Testis (tissue), 2 donors: ENCODE measurements at regions not wholly inside any gene's neighbourhood (a gene's known extent, or its start where the extent isn't known, plus 50 kb on each side); places are given as distances from the start of the nearest gene placed in this dataset.

ENCODE experiments used
- DNase-seq: peaks from one replicate; pipeline ENCODE4 v3.0.0-alpha.2; 2019
- H3K27ac ChIP-seq, 2 donors: fragments of 200-600 bp; sonication (generic); one replicate each; pipeline ENCODE4 v1.5.1; 2019
- H3K27me3 ChIP-seq: fragments of 200-600 bp; sonication (generic); one replicate; pipeline ENCODE4 v1.5.1; 2019
- H3K36me3 ChIP-seq: fragments of 200-600 bp; sonication (generic); one replicate; pipeline ENCODE4 v1.5.1; 2017; ENCODE audit warnings: low read depth; ENCODE audit errors: missing control alignments
- H3K4me1 ChIP-seq: fragments of 200-600 bp; sonication (generic); one replicate; pipeline ENCODE4 v1.5.1; 2019
- H3K4me3 ChIP-seq, 2 donors: fragments of 200-600 bp; sonication (generic); one replicate each; pipeline ENCODE4 v1.5.1; 2017 to 2019
- H3K9me3 ChIP-seq: fragments of 200-600 bp; sonication (generic); one replicate; pipeline ENCODE4 v1.5.1; 2017
- POLR2A ChIP-seq: fragments of 450-650 bp; IDR thresholded peaks from one replicate; pipeline ENCODE4 v1.6.1; 2017; ENCODE audit warnings: antibody characterized with exemption, mild to moderate bottlenecking, moderate library complexity
- WGBS, 2 donors: methylation state at CpG; one replicate each; pipeline ENCODE4 v1.1.5; 2018; 5-methylcytosine and 5-hydroxymethylcytosine counted together
- intact Hi-C: fragments of 100-400 bp; cut with DNase I; formaldehyde crosslinking; loops from one replicate; pipeline ENCODE4 v1.15.1; 2023; ENCODE audit warnings: low total_unique reads
- TF ChIP-seq, protein P1 (sequence below), 3 experiments: fragments of 450-650 bp in 2 of 3; fragments of 200-600 bp in 1 of 3; sonication (generic) in 1 of 3; IDR thresholded peaks; one replicate each; pipeline ENCODE4 v1.5.1; 2016 to 2019; ENCODE audit warnings: antibody characterized with exemption in 3 of 3, mild to moderate bottlenecking in 2 of 3, moderate library complexity in 1 of 3

DNA sequence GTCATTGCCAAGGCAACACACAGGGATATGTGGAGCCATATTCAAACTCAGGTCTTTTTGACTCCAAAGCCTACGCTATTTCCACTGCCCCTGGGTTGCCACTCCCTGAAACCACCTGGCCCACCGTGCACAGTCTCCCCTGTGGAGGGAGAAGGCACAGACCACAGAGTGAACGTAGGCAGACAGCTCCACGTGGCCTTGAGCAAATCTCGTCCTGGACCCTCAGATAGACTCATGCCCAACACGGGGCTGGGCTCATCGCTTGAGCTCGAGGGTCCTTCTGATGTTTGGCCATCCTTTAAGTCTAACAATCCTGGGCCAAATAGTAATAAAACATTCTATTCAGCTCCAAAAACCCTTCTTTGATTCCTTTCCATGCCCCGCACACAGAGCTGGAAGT, 72.0 kb downstream of the CPN2 start:
- Histone ChIP-seq H3K27me3 (no peaks in the 10 kb centered on the region), H3K9me3 (no peaks in the 10 kb centered on the region), H3K27ac (no peak overlapping the region), H3K4me3 (no peak overlapping the region), H3K36me3 (no peaks in the 10 kb centered on the region), H3K4me1 (peaks cover 26% of the 10 kb centered on the region)
- TF ChIP-seq POLR2A = no peak
- TF ChIP-seq, protein P1, sequence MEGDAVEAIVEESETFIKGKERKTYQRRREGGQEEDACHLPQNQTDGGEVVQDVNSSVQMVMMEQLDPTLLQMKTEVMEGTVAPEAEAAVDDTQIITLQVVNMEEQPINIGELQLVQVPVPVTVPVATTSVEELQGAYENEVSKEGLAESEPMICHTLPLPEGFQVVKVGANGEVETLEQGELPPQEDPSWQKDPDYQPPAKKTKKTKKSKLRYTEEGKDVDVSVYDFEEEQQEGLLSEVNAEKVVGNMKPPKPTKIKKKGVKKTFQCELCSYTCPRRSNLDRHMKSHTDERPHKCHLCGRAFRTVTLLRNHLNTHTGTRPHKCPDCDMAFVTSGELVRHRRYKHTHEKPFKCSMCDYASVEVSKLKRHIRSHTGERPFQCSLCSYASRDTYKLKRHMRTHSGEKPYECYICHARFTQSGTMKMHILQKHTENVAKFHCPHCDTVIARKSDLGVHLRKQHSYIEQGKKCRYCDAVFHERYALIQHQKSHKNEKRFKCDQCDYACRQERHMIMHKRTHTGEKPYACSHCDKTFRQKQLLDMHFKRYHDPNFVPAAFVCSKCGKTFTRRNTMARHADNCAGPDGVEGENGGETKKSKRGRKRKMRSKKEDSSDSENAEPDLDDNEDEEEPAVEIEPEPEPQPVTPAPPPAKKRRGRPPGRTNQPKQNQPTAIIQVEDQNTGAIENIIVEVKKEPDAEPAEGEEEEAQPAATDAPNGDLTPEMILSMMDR (IDR thresholded peaks at IDR 0.05) = no peak
- intact Hi-C loops = loop anchor here (10.0 kb wide), 1 partner anchor 274 kb away; no protein-coding TSS in a partner anchor
- DNase-seq = no peak
- WGBS, 2 donors = 86 to 90% methylated on average over 9 of the region's 9 CpGs

GRCh38 chr3:194279701-194280360, 71.3 kb downstream of the CPN2 start:
- no peak for TF ChIP-seq POLR2A
- TF ChIP-seq, protein P1 (IDR thresholded peaks at IDR 0.05) = no peak
- DNase-seq = peak; percentile 8
- intact Hi-C loops = loop anchor here (10.0 kb wide), 1 partner anchor 275 kb away; no protein-coding TSS in a partner anchor
- Histone ChIP-seq H3K4me1 (peaks cover 26% of the 10 kb centered on the region), H3K36me3 (no peaks in the 10 kb centered on the region), H3K4me3 (no peak overlapping the region), H3K27me3 (no peaks in the 10 kb centered on the region), H3K27ac (no peak overlapping the region), H3K9me3 (no peaks in the 10 kb centered on the region)
- 90 to 99% methylated on average over 3 to 5 of the region's 5 CpGs for WGBS, 2 donors

DNA sequence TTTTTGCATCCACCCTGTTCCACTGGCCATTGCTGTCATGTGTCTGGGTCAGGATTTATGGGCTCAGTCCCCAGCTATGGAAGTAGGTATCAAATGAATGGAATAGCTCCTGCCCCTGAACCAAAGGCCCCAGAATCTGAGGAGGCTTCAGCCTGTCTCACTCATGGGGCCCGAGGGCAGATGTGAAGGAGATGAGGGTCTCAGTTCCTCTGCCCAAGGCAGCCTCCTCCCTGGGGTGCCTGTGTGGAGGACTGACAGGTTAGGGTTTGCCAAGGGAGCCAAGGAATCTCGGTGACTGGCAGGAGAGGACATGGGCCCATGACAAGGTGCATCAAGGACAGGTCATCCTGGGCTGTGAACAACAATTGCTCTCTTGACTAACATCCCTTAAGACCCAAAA, 70.4 kb downstream of the CPN2 start:
- Histone ChIP-seq H3K27ac (no peak overlapping the region), H3K36me3 (no peaks in the 10 kb centered on the region), H3K4me3 (no peak overlapping the region), H3K27me3 (no peaks in the 10 kb centered on the region), H3K9me3 (no peaks in the 10 kb centered on the region), H3K4me1 (peaks cover 26% of the 10 kb centered on the region)
- intact Hi-C loops = no loop called here
- DNase-seq = peak; percentile 3
- TF ChIP-seq, protein P1 (IDR thresholded peaks at IDR 0.05) = no peak
- TF ChIP-seq POLR2A = no peak
- WGBS, 2 donors = 100% methylated on average over 1 to 2 of the region's 2 CpGs

DNA sequence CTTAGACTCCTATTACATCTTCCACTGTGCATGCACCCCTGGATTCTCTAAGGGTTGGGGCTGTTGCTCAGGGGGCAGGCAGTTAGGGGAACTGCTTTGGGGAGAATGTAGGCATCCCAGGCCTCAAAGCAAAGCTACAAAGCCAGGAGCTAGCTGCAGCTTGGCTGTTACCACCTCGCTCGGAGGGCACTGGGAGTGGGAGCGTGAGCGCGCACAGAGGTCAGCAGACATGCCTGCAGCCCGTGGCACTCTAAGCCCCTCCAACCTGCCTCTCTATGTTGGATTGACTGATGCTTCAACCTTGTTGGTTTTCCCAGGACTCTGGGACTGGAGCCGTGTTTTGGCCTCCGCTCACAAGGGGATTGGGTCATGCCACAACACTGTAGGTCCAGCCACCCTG, 69.8 kb downstream of the CPN2 start:
- peak; percentile 0 for DNase-seq
- Histone ChIP-seq H3K27me3 (no peaks in the 10 kb centered on the region), H3K4me3 (no peak overlapping the region), H3K36me3 (no peaks in the 10 kb centered on the region), H3K4me1 (peaks cover 26% of the 10 kb centered on the region), H3K9me3 (no peaks in the 10 kb centered on the region), H3K27ac (no peak overlapping the region)
- 99 to 100% methylated on average over 6 to 8 of the region's 8 CpGs for WGBS, 2 donors
- intact Hi-C loops = no loop called here
- no peak for TF ChIP-seq POLR2A
- TF ChIP-seq, protein P1 (IDR thresholded peaks at IDR 0.05) = no peak

DNA sequence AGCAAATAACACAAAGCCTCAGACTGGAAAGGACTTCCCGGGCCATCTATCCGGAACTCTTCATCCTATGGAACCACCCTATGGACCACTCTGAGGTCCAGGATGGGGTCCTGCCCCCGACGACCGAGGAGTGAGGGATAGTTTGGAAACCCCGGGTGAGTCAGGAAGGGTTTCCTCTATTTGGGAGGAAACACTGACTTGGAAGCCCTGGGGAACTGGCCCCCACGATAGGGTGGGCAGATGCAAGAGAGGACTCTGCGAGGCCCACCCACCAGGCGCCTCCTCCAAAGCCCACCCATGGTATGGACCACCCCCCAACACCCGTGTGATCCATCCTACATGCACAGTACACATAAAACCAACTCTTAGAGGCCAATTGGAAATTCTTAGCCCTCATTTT, 69.4 kb downstream of the CPN2 start:
- Histone ChIP-seq H3K4me3 (no peak overlapping the region), H3K27me3 (no peaks in the 10 kb centered on the region), H3K9me3 (no peaks in the 10 kb centered on the region), H3K27ac (no peak overlapping the region), H3K4me1 (peaks cover 26% of the 10 kb centered on the region), H3K36me3 (no peaks in the 10 kb centered on the region)
- intact Hi-C loops = no loop called here
- no peak for DNase-seq
- TF ChIP-seq, protein P1 (IDR thresholded peaks at IDR 0.05) = no peak
- TF ChIP-seq POLR2A = no peak
- WGBS, 2 donors = 92 to 93% methylated on average over 10 of the region's 10 CpGs
